NCI-H2171 (cell line): ENCODE measurements at regions not wholly inside any gene's neighbourhood (a gene's known extent, or its start where the extent isn't known, plus 50 kb on each side); places are given as distances from the start of the nearest gene placed in this dataset.
"Not testable (repeated sequence)": the region's sequence is repeated elsewhere in the genome, so short reads cannot be mapped to it uniquely, and the experiment has no call there.

Source experiments
- DNase-seq: peaks from one replicate; lab custom pipeline; 2025; lab: John Stamatoyannopoulos, UW

DNA sequence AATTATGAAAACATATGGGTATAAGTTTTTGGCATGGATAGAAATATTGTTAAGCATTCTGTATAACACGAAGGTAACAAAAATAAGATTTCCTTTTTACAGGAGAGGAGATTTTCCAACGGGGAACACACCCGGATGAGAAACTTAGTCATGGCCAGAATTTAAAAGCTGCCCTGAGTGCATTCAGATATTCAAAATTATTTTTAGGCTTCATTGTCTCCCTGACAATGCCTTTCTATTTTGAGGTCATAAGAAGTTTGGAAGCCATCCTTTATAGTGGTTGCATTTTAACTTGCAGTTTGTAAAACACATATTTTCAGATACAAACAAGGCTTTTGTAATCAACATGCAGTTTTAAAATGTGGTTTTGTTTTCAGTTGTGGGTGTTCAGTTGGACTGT lies 357.5 kb upstream of the FAM47C start:
- no peak for DNase-seq

DNA sequence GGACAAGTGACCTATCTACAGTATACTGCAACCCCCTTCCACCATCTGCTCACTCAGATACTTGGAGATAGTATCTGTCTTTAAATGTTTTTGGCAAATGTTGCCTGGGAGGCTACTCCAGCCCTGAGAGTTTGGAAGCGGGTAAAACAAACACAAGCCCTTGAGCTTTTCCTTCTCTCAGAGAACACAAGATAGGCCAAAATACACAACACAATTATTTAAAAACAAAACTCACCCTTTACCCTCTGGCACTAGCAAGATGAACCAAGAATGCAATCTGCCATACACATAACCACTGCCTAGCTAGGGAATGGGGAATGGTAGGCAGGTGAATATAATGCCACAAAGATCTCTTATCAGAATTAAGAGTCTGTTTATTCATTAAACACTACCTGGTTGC lies 324.7 kb upstream of the FAM47C start:
- no peak for DNase-seq

DNA sequence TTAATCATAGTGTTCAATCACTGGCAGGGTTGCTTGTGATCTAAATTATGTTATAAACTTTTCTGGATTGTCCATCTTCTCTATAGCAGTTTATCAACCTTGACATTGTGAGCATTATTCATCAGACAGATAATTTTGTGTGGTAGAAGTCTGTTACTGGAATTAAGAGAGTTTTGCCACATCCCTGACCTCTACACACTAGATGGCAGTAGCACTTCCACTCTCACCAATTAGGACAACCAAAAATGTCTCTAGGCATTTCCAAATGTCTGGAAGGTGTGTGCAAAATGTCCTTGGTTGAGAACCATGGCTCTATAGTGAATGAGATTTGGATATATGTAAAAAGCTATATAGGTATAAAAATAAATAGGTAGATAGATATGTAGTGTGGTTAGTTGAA lies 324.1 kb upstream of the FAM47C start:
- no peak for DNase-seq

DNA sequence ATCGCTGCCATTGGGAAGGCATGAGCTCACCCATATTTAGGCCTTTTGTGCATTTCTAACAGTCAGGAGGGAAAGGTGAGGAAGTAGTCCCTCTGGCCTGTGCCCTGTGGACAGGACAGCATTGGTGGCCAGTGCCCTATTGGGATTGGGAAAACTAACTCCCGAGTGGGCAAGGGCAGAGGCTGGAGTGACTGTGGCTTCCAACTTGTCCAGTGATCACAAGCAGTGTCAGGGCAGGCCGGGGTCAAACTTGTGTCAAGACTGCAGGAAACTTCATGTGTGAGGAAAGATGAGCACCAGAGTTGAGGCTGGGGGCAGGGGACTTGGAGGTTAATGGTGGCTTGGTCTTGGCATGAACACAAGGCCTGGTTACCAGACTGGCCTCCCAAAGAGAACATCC lies 286.2 kb upstream of the FAM47C start:
- DNase-seq: no peak

DNA sequence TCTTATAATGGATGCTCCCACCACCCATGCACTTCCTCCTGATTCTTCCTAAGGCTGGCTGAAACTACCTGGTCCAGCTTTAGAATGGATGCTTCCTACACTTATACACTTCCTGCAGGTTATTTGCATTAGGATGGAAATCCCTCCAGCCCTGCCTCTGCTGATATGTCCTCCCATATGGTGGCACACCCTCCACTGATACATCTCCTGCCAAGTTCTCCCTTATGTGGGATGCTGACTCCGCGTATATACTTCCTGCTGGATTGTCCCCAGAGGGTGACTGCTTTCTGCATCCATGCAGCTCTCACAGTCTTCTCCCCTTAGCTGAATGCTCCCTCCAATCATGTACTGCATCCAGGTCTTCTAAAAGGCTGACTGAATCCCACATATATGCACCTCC lies 254.6 kb upstream of the FAM47C start:
- DNase-seq: no peak

DNA sequence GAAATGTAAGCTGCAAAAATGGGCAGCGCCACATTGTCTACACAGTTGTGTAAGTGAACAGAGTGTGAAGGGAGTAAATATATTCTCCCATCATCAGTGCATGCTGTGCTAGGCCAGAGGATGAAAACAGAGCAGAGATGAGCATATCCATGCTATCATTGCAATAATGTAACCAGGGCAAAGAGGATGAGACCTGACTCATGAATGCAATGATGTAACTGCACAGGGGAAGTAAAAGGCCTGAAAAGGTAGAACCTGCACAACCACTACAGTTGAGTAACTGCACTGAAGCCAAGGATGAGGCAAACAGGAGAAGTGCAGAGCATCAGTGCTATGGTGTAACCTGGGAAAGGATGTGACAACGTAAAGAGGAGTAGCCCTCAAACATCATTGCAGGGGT lies 220.4 kb upstream of the FAM47C start:
- DNase-seq: no peak

DNA sequence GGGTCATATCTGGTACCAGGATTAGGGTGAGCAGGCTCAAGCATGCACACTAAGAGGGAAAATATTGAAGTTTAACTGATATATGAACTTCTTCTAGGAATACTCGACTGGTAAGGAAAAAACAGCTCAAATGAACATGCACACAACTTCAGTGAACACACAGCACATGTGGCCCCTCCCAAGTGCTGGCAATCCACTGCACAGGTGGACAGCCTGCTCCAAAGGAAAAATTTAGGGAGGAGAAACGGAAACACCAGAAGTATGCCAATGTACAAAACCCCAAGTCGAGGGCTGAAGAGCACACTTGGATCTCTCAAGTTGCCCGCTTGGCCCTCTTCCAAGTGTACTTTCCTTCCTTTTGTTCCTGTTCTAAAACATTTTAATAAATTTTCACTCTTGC lies 205.0 kb upstream of the FAM47C start:
- no peak for DNase-seq

DNA sequence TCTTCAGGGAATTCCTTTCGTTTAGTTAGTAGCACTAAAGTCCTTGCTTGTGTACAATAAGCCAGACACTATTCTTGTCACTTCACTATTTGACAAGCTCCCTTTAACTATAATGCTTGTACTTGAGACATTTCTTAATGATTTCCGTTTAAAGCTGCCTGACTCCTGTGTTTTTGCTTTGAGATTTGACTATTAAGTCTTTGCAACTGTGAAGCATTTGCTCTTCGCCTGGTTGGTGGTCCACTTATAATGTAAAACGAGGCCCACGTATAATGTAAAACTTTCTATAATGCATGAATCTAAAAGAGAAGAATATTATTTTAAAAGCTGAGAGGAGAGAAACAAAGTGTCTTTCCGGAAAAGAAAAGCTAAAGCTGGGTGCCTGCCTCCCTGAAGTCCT lies 204.1 kb upstream of the FAM47C start:
- DNase-seq: no peak

DNA sequence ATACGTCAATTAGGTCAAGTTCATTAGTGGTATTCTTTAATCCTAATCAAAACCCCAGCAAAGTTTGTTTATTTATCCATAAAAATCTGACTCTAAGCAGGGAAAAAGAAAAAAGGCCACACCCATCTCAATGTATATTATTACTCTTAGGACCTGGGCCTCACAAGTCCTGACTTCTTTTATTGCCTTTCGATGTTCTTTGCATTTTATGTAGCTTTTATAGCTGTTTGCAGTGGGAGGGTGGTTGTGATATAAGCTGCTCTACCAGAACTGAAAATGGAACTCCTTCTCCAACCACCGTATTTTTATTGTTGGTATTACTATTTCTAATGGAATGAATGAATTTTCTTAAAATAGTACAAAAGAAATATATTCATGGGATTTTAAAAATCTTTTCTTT lies 163.3 kb upstream of the FAM47C start:
- DNase-seq: no peak

DNA sequence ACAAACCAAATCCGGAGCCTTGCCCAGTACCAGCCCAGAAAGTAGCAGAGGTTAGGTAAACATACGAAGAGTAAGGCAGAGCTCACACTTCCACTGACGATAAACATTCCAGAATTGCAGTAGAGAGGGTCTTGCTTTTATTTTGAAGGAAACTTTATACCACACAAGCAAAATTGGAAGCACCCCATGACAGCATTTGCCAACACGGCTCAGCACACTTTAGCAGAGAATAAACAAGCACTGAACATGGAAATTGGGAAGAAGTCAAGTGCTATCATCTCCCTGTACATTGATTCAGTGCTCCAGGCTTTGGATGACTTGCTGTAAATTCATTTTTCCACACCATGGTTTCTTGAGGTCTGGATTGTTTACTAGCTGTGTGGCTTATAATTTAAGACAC lies 160.7 kb upstream of the FAM47C start:
- no peak for DNase-seq

DNA sequence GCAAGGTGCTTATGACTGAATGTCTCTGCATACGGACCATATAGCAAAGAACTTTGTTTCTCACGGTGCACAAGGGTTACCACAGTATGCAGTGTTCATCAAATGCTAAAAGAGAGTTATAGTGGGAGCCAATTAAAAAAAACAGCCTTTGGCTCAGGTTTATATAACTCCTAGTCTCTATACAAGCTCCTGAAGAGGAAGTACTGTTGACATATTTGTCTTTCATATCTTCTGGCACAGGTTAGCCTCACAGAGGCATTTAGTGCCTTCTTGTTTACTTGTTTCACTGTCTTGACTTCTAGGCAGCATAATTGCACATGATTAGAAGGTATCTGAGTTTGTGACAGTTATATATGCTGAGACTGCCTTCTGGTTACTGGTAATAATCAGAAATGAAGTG lies 158.8 kb upstream of the FAM47C start:
- no peak for DNase-seq

DNA sequence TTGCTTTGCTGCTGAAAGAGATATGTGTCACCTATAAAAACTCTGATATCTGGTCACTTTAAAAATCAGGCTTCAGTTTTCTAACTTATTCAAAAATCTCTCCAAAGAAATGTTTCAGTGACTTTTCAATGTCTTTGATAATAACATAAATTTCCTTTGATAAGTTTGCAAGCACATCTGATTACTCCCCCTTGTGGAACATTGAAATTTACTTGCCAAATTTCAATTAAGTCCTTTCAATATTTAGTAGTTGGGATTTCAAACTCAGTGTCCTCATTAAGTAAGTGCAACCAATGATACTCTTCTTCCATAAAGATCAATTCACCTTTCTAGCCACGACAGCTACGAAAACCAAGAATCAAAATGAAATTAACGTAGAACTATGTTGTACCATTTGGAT lies 151.3 kb upstream of the FAM47C start:
- no peak for DNase-seq

DNA sequence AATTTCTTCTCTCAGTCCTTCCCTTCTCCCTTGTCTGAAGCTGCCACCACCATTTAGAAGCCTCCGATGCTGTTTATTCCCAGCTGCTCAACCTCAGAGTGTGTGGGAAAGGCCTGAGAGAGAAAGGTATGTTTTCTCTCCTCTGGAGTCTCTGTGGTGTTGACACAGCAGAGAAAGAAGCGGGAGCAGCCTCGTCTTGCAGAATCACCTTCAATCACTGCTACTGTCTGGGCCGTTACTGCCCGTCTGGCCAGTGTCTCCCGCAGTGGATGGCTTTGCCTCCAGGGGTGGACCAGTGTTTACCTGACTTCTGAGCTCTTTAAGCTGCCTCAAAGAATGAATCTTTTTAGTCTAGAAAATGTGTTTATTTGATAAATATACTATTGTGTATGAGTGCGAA lies 148.9 kb upstream of the FAM47C start:
- DNase-seq: no peak

DNA sequence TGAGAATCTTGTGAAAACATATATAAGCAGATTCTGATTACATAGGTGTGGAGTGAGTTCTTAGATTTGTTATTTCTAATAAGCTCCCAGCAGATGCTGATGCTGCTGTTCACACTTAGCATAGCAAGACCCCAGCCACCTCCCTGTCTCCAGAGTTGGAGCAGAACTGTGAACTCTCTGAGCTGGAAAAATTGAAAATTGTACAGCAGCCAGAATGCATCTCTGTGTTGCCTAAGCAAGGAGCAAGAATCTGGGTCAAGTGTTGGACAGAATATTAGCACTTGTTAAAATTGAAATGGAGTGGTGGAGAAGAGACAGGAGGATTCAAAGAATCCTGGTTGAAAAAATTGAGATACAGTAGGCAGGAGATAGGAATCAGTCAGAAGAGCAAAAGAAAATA lies 146.6 kb upstream of the FAM47C start:
- DNase-seq: no peak

DNA sequence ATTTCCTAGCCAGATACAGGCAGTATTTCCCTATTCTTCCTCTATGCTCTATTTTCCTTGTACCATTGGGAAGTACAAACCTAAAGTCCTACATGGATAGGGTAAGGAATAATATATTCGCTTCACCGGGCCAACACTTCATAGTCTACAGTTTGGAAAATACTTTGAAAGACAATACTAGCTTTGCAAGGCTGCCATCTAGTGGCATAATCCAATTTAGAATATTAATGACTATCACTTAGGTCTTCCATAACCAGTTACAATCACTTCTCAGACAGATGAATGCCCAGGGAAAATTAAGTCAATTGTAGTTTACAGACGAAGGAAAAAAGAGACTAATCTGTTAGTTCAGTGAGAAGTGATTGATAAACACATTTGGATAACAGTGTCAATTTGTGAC lies 141.0 kb upstream of the FAM47C start:
- DNase-seq: no peak

DNA sequence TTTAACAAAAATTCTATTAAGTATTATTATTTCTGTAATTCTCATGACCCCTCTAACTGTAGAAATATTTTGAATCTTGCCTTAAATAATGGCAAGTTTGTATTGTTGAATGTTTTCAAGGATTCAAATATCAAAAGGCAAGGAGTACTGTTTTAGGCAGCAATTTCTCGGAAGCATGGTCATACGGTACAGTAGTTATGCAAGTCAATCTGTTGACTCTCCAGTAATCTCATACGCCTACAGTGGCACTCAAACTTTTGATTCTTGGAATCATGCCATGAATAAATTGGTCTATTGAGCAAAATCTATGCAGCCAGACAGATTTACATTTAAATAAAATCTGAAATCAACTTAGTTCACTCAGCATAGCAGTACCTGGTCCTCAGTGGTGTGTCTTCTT lies 139.6 kb upstream of the FAM47C start:
- no peak for DNase-seq

DNA sequence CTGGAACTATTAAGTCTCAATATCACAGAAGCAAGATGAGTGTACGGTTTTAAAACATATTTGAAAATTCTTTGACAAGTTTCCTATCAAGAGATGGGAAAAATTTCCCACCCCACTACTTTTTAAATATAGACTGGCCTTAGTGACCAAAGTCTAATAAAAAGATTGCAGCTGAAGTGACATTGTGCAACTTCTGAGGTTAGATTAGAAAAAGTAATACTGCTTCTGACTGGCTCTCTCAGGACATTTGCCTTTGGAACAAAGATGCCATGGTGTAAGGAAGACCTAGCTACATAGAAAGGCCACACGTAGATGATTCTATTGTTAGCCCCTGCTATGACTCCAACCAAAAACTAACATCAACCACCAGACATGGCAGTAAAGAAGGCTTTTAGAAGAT lies 138.7 kb upstream of the FAM47C start:
- no peak for DNase-seq

DNA sequence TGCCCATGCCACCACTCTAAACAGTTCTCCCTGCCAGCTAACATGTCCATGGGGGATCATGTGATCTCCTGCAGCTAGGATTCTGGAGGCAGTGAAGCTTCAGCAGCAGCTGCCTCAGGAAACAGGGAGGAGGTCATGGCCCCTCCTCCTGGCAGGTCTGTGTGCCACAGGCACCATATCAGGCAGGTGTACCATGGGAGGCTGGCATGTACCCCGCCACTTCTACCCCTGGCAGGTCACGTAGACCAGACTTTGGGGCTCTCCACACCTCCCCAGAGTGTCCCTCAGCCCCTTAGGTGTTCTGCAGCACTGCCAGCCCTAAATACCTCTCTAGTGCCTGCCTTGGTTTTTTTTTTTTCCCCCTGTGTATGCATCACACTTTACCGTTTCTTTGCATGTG lies 110.5 kb upstream of the FAM47C start:
- no peak for DNase-seq

DNA sequence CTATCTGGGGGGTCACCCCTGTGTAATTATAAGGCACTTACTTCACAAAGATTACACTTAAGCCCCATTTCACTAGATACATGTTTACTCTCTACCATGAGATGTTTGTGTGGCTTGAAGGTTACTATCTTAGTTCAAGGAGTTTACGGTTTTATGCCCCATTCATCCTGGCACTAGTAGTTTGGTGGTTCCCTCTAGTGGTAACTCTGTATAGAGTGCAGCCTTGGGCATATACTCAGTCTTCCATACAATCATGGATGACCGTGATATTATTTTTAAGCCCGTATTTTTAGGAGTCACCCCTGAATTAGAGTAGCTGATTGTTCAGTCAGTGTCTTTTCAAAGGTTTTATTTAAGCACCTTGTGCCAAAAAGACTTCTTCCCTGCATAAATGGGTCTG lies 109.9 kb upstream of the FAM47C start:
- DNase-seq: peak; percentile 0

DNA sequence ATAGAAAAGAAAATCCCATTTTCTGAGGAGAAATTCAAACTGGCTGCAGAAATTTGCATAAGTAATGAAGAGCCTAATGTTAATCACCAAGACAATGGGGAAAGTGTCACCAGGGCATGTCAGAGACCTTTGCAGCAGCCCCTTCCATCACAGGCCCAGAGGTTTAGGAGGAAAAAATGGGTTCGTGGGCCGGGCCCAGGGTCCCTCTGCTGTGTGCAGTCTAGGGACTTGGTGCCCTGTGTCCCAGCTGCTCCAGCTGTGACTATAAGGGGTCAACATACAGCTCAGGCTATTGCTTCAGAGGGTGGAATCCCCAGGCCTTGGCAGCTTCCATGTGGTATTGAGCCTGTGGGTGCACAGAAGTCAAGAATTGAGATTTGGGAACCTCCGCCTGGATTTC lies 103.6 kb upstream of the FAM47C start:
- DNase-seq: not testable (repeated sequence)

DNA sequence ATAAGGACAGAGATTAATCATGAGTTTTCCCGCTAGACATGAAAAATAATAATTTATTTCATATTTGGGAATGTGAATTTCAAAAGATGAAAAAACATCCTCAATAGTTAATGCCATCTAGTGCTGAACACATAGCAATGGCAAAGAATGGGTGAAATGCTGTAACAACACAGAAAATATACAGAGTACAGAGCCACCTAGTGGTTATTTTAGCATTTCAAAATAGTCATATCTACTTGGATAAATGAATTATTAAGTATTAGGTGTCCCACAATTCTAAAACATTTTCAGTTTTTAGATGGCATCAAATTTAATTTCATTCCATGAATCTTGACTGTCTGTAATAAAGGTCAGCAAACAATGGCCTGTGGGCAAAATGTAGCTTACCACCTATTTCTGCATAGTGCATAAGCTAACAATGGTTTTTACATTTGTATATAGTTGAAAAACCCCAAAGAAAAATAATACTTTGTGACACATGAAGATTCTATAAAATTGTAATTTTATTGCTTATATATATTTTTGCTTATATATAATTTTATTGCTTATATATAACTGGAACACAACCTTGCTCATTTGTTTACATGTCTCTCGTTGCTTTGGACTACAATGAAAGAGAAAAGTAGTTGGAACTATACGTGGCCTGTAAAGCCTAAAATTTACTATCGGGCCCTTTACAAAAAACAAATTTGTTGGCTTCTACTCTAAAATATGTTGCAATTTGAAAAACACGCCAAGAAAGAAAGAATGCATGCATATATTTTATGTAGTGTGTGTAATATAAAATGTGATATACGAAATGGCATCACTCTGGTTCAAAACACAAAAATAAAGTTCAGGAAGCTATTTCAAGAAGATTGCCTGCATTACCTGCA lies 99.1 kb upstream of the FAM47C start:
- DNase-seq: peak; percentile 1

DNA sequence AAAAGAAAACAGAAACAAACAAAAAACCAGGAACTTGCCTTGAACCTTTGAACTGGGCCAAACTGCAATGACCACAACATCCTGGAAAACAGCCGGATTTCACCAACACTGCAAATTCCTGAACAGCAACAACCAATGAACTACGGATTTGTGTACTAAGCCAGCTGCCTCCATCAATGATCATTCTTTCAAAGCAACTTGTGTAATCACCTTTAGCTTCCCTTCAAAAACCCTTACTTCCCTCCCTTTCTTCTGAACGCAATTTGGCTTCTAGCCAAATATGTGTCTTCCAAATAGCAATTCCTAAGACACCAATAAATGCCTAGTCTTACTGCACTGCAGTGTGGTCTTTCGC lies 98.5 kb upstream of the FAM47C start:
- no peak for DNase-seq

DNA sequence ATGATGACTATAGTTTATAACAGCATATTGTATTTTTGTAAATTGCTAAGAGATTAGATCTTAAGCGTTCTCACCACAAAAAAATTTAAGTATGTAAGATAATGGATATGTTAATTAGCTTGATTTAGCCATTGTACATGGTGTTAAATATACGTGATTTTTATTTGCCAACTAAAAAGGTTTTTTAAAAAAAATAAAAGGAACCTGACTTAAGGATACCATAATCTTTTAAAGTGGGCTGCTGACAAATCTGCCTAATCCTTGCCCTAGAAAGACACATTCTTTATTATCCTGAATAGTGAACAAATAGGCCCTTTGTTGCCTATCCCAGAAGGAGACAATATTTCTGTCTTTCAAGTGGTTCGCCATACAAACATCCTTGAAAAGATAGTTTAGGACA lies 94.6 kb upstream of the FAM47C start:
- no peak for DNase-seq

DNA sequence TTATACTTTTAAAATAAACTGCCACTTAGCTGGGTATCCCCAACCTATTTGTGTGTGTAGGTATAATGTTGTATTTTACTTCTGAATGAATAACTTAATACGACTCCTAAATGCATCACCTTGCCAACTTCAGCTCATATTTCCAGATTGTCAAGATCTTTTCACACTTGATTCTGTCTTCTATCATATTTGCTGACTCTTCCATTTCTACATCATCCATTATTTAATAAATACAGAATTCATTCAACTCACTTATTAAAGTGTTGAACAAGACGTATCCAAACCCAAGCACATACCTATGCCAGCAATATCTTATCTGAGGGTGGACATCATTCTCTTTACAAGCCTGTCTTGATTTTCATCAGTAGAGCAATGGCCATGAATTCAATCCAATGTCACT lies 91.2 kb upstream of the FAM47C start:
- DNase-seq: no peak

DNA sequence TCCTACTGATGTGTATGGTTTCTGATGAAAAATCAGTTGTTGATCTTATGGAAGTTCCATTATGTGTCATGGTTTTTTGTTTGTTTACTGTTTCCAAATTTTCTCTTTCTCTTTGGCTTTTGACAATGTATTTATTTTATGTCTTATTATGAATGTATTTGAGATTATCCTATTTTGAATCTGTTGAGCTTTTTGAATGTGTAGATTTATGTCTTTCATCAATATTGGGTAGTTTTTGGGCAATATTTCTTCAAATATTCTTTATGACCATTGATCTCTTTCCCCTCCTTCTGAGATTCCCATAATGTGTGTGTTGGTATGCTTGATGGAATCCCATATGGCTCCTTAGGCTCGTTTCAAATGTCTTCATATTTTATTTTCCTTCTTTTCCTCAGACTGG lies 80.5 kb upstream of the FAM47C start:
- DNase-seq: no peak
